ENCODE measurements at regions not wholly inside any gene's neighbourhood (a gene's known extent, or its start where the extent isn't known, plus 50 kb on each side); places are given as distances from the start of the nearest gene placed in this dataset.

GRCh38 chr18:51383711-51384110 lies 186.2 kb upstream of the MEX3C start:
- TF ChIP-seq CTCF (IDR thresholded peaks at IDR 0.05; ENCODE audit: low read length) (no peak), EZH2 (optimal IDR thresholded peaks at IDR 0.05; ENCODE audit: low read depth, low read length) (no peak), EZH2phosphoT487 (IDR thresholded peaks at IDR 0.05; ENCODE audit: low read length) (no peak)
